ENCODE measurements at regions not wholly inside any gene's neighbourhood (a gene's known extent, or its start where the extent isn't known, plus 50 kb on each side); places are given as distances from the start of the nearest gene placed in this dataset.

GRCh38 chr11:80365076-80365725 lies 924.4 kb upstream of the TENM4 start:
- no peak for DNase-seq

GRCh38 chr11:80362563-80363340 lies 921.9 kb upstream of the TENM4 start:
- no peak for DNase-seq

GRCh38 chr11:80355251-80355650 lies 914.4 kb upstream of the TENM4 start:
- DNase-seq = no peak

- DNase-seq = no peak
These were observed 909.7 kb upstream of the TENM4 start for GRCh38 chr11:80350541-80350940.

- no peak for DNase-seq
These were observed 909.2 kb upstream of the TENM4 start for GRCh38 chr11:80349997-80350396.

GRCh38 chr11:80346353-80347059 lies 905.7 kb upstream of the TENM4 start:
- DNase-seq = no peak

GRCh38 chr11:80343436-80343835 lies 902.6 kb upstream of the TENM4 start:
- no peak for DNase-seq

- DNase-seq = no peak
These were observed 897.4 kb upstream of the TENM4 start for GRCh38 chr11:80338231-80338630.

- DNase-seq = no peak
These were observed 890.9 kb upstream of the TENM4 start for GRCh38 chr11:80331694-80332093.

GRCh38 chr11:80330264-80330663 lies 889.4 kb upstream of the TENM4 start:
- DNase-seq = no peak

GRCh38 chr11:80328774-80329173 lies 887.9 kb upstream of the TENM4 start:
- DNase-seq = no peak

GRCh38 chr11:80327956-80328614 lies 887.3 kb upstream of the TENM4 start:
- DNase-seq = no peak

GRCh38 chr11:80321786-80322185 lies 881.0 kb upstream of the TENM4 start:
- no peak for DNase-seq

- no peak for DNase-seq
These were observed 879.9 kb upstream of the TENM4 start for GRCh38 chr11:80320765-80321164.

GRCh38 chr11:80320226-80320625 lies 879.4 kb upstream of the TENM4 start:
- DNase-seq = no peak

GRCh38 chr11:80317612-80318011 lies 876.8 kb upstream of the TENM4 start:
- DNase-seq = no peak

GRCh38 chr11:80315200-80315599 lies 874.4 kb upstream of the TENM4 start:
- DNase-seq = no peak

- no peak for DNase-seq
These were observed 868.5 kb upstream of the TENM4 start for GRCh38 chr11:80309301-80309700.

GRCh38 chr11:80307676-80308075 lies 866.8 kb upstream of the TENM4 start:
- DNase-seq = no peak

GRCh38 chr11:80297858-80298632 lies 857.2 kb upstream of the TENM4 start:
- no peak for DNase-seq

GRCh38 chr11:80293293-80293692 lies 852.5 kb upstream of the TENM4 start:
- no peak for DNase-seq

GRCh38 chr11:80284946-80285785 lies 844.3 kb upstream of the TENM4 start:
- DNase-seq = no peak
